Glutamatergic neuron (in vitro differentiated cells): ENCODE measurements at regions not wholly inside any gene's neighbourhood (a gene's known extent, or its start where the extent isn't known, plus 50 kb on each side); places are given as distances from the start of the nearest gene placed in this dataset.

Source experiments
- DNase-seq: peaks from one replicate; pipeline ENCODE4 v3.0.0; 2022
- H3K27ac Mint-ChIP-seq: one replicate; pipeline ENCODE4 v1.8.0; 2020; ENCODE audit warnings: mild to moderate bottlenecking, mixed read lengths, inconsistent platforms; ENCODE audit not compliant: unreplicated experiment
- H3K27me3 Mint-ChIP-seq: one replicate; pipeline ENCODE4 v1.8.0; 2020; ENCODE audit warnings: mild to moderate bottlenecking, moderate library complexity, mixed read lengths, inconsistent platforms; ENCODE audit not compliant: unreplicated experiment
- H3K36me3 Mint-ChIP-seq: one replicate; pipeline ENCODE4 v1.8.0; 2020; ENCODE audit warnings: mild to moderate bottlenecking, mixed read lengths, inconsistent platforms; ENCODE audit not compliant: unreplicated experiment
- H3K4me1 Mint-ChIP-seq: one replicate; pipeline ENCODE4 v1.8.0; 2020; ENCODE audit warnings: mild to moderate bottlenecking, low read depth, mixed read lengths, inconsistent platforms; ENCODE audit not compliant: unreplicated experiment
- H3K4me3 Mint-ChIP-seq: one replicate; pipeline ENCODE4 v1.8.0; 2020; ENCODE audit warnings: mild to moderate bottlenecking, mixed read lengths, inconsistent platforms; ENCODE audit not compliant: unreplicated experiment
- H3K9me3 Mint-ChIP-seq: one replicate; pipeline ENCODE4 v1.8.0; 2020; ENCODE audit warnings: mild to moderate bottlenecking, moderate library complexity, mixed read lengths, inconsistent platforms; ENCODE audit not compliant: unreplicated experiment
- CTCF ChIP-seq: fragments of 200-600 bp; sonication (generic); IDR thresholded peaks from one replicate; pipeline ENCODE4 v1.5.0; 2021; ENCODE audit not compliant: partially characterized antibody, unreplicated experiment

GRCh38 chr10:3274414-3274813, 101.8 kb upstream of the PITRM1 start:
- peaks cover 5% of the 10 kb centered on the region for H3K9me3 Mint-ChIP-seq
- H3K4me1 Mint-ChIP-seq, result peaks cover 2% of the 10 kb centered on the region
- H3K27ac Mint-ChIP-seq, result no peak overlapping the region
- H3K4me3 Mint-ChIP-seq, result no peak overlapping the region
- H3K27me3 Mint-ChIP-seq, result peaks cover 8% of the 10 kb centered on the region
- H3K36me3 Mint-ChIP-seq, result peaks cover 6% of the 10 kb centered on the region
- DNase-seq, result no peak
- TF ChIP-seq CTCF, result no peak

GRCh38 chr10:3273966-3274365, 101.4 kb upstream of the PITRM1 start:
- DNase-seq, result no peak
- Mint-ChIP-seq H3K4me1 (peaks cover 2% of the 10 kb centered on the region), H3K4me3 (no peak overlapping the region), H3K36me3 (peaks cover 6% of the 10 kb centered on the region), H3K9me3 (peaks cover 5% of the 10 kb centered on the region), H3K27ac (no peak overlapping the region), H3K27me3 (peaks cover 8% of the 10 kb centered on the region)
- TF ChIP-seq CTCF, result no peak

GRCh38 chr10:3272300-3272699, 99.7 kb upstream of the PITRM1 start:
- peaks cover 2% of the 10 kb centered on the region for H3K4me1 Mint-ChIP-seq
- H3K4me3 Mint-ChIP-seq, result no peak overlapping the region
- no peak for TF ChIP-seq CTCF
- H3K27ac Mint-ChIP-seq, result no peak overlapping the region
- no peak for DNase-seq
- H3K27me3 Mint-ChIP-seq, result peaks cover 8% of the 10 kb centered on the region
- H3K36me3 Mint-ChIP-seq, result peaks cover 4% of the 10 kb centered on the region
- peaks cover 5% of the 10 kb centered on the region for H3K9me3 Mint-ChIP-seq

GRCh38 chr10:3271354-3272115, 99.0 kb upstream of the PITRM1 start:
- TF ChIP-seq CTCF, result no peak
- Mint-ChIP-seq H3K4me3 (no peak overlapping the region), H3K27ac (no peak overlapping the region), H3K4me1 (peaks cover 2% of the 10 kb centered on the region), H3K9me3 (peaks cover 3% of the 10 kb centered on the region), H3K36me3 (no peaks in the 10 kb centered on the region), H3K27me3 (peaks cover 8% of the 10 kb centered on the region)
- no peak for DNase-seq

- H3K9me3 Mint-ChIP-seq, result peaks cover 2% of the 10 kb centered on the region
- peaks cover 8% of the 10 kb centered on the region for H3K27me3 Mint-ChIP-seq
- H3K4me3 Mint-ChIP-seq, result no peak overlapping the region
- TF ChIP-seq CTCF, result no peak
- peaks cover 2% of the 10 kb centered on the region for H3K4me1 Mint-ChIP-seq
- DNase-seq, result no peak
- H3K36me3 Mint-ChIP-seq, result no peaks in the 10 kb centered on the region
- H3K27ac Mint-ChIP-seq, result no peak overlapping the region
Measured at GRCh38 chr10:3270577-3271316, 98.2 kb upstream of the PITRM1 start.
